ENCODE measurements at regions not wholly inside any gene's neighbourhood (a gene's known extent, or its start where the extent isn't known, plus 50 kb on each side); places are given as distances from the start of the nearest gene placed in this dataset.

DNA sequence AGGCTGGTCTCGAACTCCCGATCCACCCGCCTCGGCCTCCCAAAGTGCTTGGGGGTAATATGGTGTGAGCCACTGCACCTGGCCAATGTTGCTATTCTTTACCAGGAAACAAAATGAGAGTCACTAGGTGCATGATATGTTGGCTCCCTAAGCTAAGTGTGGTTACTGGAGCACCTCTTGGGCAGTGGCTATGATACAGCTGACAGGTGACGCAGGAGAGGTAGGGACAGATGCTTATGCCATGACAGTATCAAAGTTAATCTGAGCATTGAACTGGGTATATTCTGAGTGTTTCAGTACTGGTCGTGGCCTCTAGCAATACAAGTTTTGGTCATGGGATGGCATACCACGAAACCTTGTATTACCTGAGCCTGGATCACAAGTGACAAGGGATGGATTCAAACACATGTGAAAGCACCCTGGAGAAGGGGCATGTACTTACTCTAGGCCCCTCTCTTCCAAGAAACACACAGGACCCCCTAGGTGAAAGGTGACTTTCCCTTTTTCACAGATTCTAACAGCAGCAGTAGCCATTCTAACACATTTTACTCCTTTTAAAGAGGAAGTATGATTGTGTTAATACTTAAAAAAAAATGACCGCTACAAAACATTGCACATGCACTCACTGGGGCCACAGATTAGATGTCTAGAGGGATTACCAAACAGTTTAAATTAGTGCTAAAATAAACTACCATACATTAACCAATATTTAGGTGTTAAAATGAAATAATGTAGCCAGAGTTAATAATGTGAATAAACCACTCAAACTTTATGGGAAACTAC is 467.3 kb downstream of the SHQ1 start:
- intact Hi-C loops (cut with DNase I): no loop called here
- no peak overlapping the region for H3K4me3 ChIP-seq
- 92% methylated on average over 5 of the region's 8 CpGs for WGBS (ENCODE audit: insufficient coverage, low coverage, low lambda C conversion rate, missing lambda C conversion rate)
- H3K4me1 ChIP-seq: peaks cover 0 to 20% (median 6%) of the 10 kb centered on the region in 4 donors
- H3K9me3 ChIP-seq: no peaks in the 10 kb centered on the region
- ATAC-seq (no peak), DNase-seq (no peak)
- H3K36me3 ChIP-seq: peaks cover 0 to 8% (median 0%) of the 10 kb centered on the region in 4 donors
- H3K27me3 ChIP-seq: no peaks in the 10 kb centered on the region
- TF ChIP-seq, protein P1, sequence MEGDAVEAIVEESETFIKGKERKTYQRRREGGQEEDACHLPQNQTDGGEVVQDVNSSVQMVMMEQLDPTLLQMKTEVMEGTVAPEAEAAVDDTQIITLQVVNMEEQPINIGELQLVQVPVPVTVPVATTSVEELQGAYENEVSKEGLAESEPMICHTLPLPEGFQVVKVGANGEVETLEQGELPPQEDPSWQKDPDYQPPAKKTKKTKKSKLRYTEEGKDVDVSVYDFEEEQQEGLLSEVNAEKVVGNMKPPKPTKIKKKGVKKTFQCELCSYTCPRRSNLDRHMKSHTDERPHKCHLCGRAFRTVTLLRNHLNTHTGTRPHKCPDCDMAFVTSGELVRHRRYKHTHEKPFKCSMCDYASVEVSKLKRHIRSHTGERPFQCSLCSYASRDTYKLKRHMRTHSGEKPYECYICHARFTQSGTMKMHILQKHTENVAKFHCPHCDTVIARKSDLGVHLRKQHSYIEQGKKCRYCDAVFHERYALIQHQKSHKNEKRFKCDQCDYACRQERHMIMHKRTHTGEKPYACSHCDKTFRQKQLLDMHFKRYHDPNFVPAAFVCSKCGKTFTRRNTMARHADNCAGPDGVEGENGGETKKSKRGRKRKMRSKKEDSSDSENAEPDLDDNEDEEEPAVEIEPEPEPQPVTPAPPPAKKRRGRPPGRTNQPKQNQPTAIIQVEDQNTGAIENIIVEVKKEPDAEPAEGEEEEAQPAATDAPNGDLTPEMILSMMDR (IDR thresholded peaks at IDR 0.05): no peak
- no peak for TF ChIP-seq POLR2A (IDR thresholded peaks at IDR 0.05)
- H3K27ac ChIP-seq: no peak overlapping the region

DNA sequence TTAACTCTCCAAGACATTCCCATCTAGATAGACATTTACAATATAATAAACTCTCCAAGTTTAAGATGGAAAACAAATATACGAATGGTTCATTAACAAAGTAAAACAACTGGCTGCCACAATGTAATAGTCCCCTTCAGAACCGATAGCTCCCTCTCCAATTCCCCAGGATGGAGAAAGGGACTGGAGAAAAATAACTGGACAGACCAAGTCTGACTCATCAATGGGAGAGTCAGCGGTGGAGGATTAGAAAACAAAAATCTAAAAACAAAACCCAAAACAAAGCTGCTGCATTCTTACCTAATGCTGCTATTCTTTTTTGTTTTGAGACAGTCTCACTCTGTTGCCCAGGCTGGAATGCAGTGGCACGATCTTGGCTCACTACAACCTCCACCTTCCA is 468.1 kb downstream of the SHQ1 start:
- intact Hi-C loops (cut with DNase I): no loop called here
- DNase-seq (no peak), ATAC-seq (no peak)
- no peaks in the 10 kb centered on the region for H3K27me3 ChIP-seq
- TF ChIP-seq, protein P1 (IDR thresholded peaks at IDR 0.05): no peak
- TF ChIP-seq POLR2A (IDR thresholded peaks at IDR 0.05): no peak
- H3K9me3 ChIP-seq: no peaks in the 10 kb centered on the region
- H3K4me3 ChIP-seq: no peak overlapping the region
- peaks cover 0 to 8% (median 0%) of the 10 kb centered on the region in 4 donors for H3K36me3 ChIP-seq
- peaks cover 0 to 20% (median 6%) of the 10 kb centered on the region in 4 donors for H3K4me1 ChIP-seq
- H3K27ac ChIP-seq: no peak overlapping the region
- 84% methylated on average over 3 of the region's 4 CpGs for WGBS (ENCODE audit: insufficient coverage, low coverage, low lambda C conversion rate, missing lambda C conversion rate)

DNA sequence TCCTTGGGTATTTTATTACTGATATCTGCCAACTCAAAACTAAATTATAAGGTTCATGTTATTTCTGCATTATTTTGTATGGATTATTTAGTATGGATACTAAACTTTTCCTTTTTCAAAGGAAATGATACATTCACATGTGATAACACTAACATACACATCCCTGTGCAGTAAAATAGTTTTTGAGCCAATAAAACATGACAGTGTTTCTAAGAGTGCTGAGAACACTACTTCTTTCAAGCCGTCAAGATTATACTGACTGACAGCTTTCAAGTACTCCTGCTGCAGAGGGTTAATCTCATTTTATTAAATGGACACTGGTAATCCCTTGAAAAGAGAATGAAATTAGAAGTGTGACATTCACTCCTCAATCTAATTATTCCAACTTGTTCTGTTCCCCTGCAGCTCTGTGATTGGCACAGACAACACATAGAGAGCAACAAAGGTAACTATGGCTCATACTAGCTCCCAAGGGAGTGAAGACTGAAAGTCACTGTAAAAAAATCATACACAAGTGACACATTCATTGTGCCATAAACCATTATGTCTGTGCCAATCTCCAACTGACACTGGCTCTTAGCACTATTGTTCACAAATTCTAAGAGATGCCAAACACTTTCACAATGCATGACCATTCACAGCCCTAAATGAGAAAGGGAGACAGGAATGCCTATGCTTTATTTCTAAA is 468.6 kb downstream of the SHQ1 start:
- peaks cover 0 to 20% (median 6%) of the 10 kb centered on the region in 4 donors for H3K4me1 ChIP-seq
- TF ChIP-seq POLR2A (IDR thresholded peaks at IDR 0.05): no peak
- TF ChIP-seq, protein P1 (IDR thresholded peaks at IDR 0.05): no peak
- peak in 1 of 4 donors; percentile 9 for ATAC-seq
- H3K36me3 ChIP-seq: peaks cover 0 to 8% (median 0%) of the 10 kb centered on the region in 4 donors
- WGBS (ENCODE audit: insufficient coverage, low coverage, low lambda C conversion rate, missing lambda C conversion rate): 91% methylated on average over 1 of the region's 1 CpG
- H3K9me3 ChIP-seq: no peaks in the 10 kb centered on the region
- DNase-seq: no peak
- H3K27ac ChIP-seq: no peak overlapping the region
- intact Hi-C loops (cut with DNase I): no loop called here
- H3K27me3 ChIP-seq: no peaks in the 10 kb centered on the region
- H3K4me3 ChIP-seq: no peak overlapping the region

DNA sequence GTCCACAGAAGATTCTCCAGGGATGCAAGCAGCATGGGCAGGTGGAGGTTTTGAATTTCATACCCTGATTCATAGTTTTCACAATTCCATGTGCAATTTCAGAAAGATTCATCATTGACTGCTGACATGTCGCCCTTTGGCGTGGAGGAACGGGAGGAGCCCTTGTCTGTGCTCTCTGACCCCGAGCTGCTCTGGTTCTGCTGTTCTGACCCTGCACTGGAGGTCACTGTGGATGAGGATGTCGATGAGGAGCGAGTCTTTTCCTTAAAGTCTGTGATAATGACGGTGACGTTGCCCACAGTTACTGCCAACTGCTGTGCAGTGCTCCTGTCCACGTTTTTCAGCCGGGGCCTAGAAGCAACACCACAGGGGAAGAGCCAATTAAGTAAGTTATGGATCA is 470.0 kb downstream of the SHQ1 start:
- intact Hi-C loops (cut with DNase I): no loop called here
- TF ChIP-seq, protein P1 (IDR thresholded peaks at IDR 0.05): no peak
- no peak for TF ChIP-seq POLR2A (IDR thresholded peaks at IDR 0.05)
- Histone ChIP-seq H3K27me3 (no peaks in the 10 kb centered on the region), H3K4me3 (no peak overlapping the region), H3K36me3 (peaks cover 0 to 8% (median 0%) of the 10 kb centered on the region in 4 donors), H3K27ac (no peak overlapping the region), H3K4me1 (peaks cover 0 to 17% (median 6%) of the 10 kb centered on the region in 4 donors), H3K9me3 (no peaks in the 10 kb centered on the region)
- WGBS (ENCODE audit: insufficient coverage, low coverage, low lambda C conversion rate, missing lambda C conversion rate): 70% methylated on average over 4 of the region's 10 CpGs
- DNase-seq: no peak
- peak in 3 of 4 donors; percentile 13 to 43 (median 25) for ATAC-seq

Data from right lobe of liver (tissue), 6 donors.